SK-N-SH (cell line): ENCODE measurements at regions not wholly inside any gene's neighbourhood (a gene's known extent, or its start where the extent isn't known, plus 50 kb on each side); places are given as distances from the start of the nearest gene placed in this dataset.

ENCODE experiments used
- CTCF ChIA-PET: fragments of 300-600, 350-600 bp; formaldehyde crosslinking; extraction: SDS; loops from one replicate; lab custom pipeline; 2021; lab: Yijun Ruan, JAX
- POLR2A ChIA-PET: fragments of 350-600 bp; sonication (Branson Sonifier 250); formaldehyde crosslinking; extraction: SDS; loops from one replicate; lab custom pipeline; 2020; ENCODE audit warnings: antibody characterized with exemption, inconsistent platforms; lab: Yijun Ruan, JAX
- DNase-seq: peaks from one replicate; pipeline ENCODE4 v3.0.0; 2012
- H2AFZ ChIP-seq: fragments of 200-600 bp; sonication (generic); 2 replicates; pipeline ENCODE4 v1.8.1; 2016; ENCODE audit warnings: antibody characterized with exemption, mild to moderate bottlenecking, low read depth
- H3F3A ChIP-seq: fragments of 200-600 bp; sonication (generic); replicated peaks from 2 replicates; pipeline ENCODE3; 2016; ENCODE audit warnings: antibody characterized with exemption, mild to moderate bottlenecking; ENCODE audit not compliant: insufficient read depth
- H3K27ac ChIP-seq, 2 experiments: fragments of 200-500 bp in 1 of 2; fragments of 200-600 bp in 1 of 2; sonication (Bioruptor generic) in 1 of 2; sonication (generic), shearing (Covaris generic) in 1 of 2; 2 replicates each; pipeline versions ENCODE4 v1.5.1 to v1.6.1; 2014 to 2016; ENCODE audit warnings: low read depth in 2 of 2, inconsistent platforms in 1 of 2, low read length in 1 of 2, mild to moderate bottlenecking in 1 of 2, mixed read lengths in 1 of 2
- H3K27me3 ChIP-seq: fragments of 200-600 bp; sonication (generic), shearing (Covaris generic); 2 replicates; pipeline ENCODE4 v1.6.1; 2016; ENCODE audit warnings: mixed run types; ENCODE audit not compliant: insufficient read depth
- H3K36me3 ChIP-seq, 2 experiments: fragments of 200-500 bp in 1 of 2; fragments of 200-600 bp in 1 of 2; sonication (Bioruptor generic) in 1 of 2; sonication (generic) in 1 of 2; replicated peaks in 1 of 2; 2 replicates each; pipeline versions ENCODE3 to v1.5.1; 2014 to 2016; ENCODE audit warnings: low read length in 1 of 2, mild to moderate bottlenecking in 1 of 2; ENCODE audit not compliant: insufficient read depth in 2 of 2, control insufficient read depth in 1 of 2
- H3K4me1 ChIP-seq, 2 experiments: fragments of 200-500 bp in 1 of 2; fragments of 200-600 bp in 1 of 2; sonication (Bioruptor generic) in 1 of 2; sonication (generic), shearing (Covaris generic) in 1 of 2; 2 replicates each; pipeline versions ENCODE4 v1.5.1 to v1.6.1; 2014 to 2016; ENCODE audit warnings: low read depth in 1 of 2, low read length in 1 of 2, mixed run types in 1 of 2; ENCODE audit not compliant: insufficient read depth in 2 of 2, control insufficient read depth in 1 of 2
- H3K4me2 ChIP-seq: fragments of 200-600 bp; sonication (generic), shearing (Covaris generic); 2 replicates; pipeline ENCODE4 v1.6.1; 2017; ENCODE audit warnings: mixed run types
- H3K4me3 ChIP-seq, 2 experiments: fragments of 200-500 bp in 1 of 2; fragments of 200-600 bp in 1 of 2; sonication (Bioruptor generic) in 1 of 2; sonication (generic), shearing (Covaris generic) in 1 of 2; 2 replicates each; pipeline versions ENCODE4 v1.5.1 to v1.8.1; 2014 to 2016; ENCODE audit warnings: low read depth in 2 of 2, inconsistent platforms in 1 of 2, low read length in 1 of 2, mild to moderate bottlenecking in 1 of 2, mixed read lengths in 1 of 2, moderate library complexity in 1 of 2
- H3K79me2 ChIP-seq: fragments of 200-600 bp; sonication (generic); 2 replicates; pipeline ENCODE4 v1.8.1; 2017; ENCODE audit warnings: mild to moderate bottlenecking; ENCODE audit not compliant: insufficient read depth
- H3K9ac ChIP-seq: fragments of 200-600 bp; sonication (generic); 2 replicates; pipeline ENCODE4 v1.6.1; 2017; ENCODE audit warnings: mixed run types
- H3K9me2 ChIP-seq: fragments of 200-600 bp; sonication (generic); 2 replicates; pipeline ENCODE4 v1.6.1; 2017; ENCODE audit warnings: mixed run types
- H3K9me3 ChIP-seq: fragments of 200-600 bp; sonication (generic); 2 replicates; pipeline ENCODE4 v1.6.1; 2017; ENCODE audit warnings: mixed run types, mild to moderate bottlenecking, moderate library complexity
- H4K20me1 ChIP-seq: fragments of 200-600 bp; sonication (generic); 2 replicates; pipeline ENCODE4 v1.6.1; 2017; ENCODE audit warnings: mild to moderate bottlenecking, mixed run types; ENCODE audit not compliant: insufficient read depth
- CHD2 ChIP-seq: fragments of 150-350 bp; IDR thresholded peaks from 2 replicates; pipeline ENCODE4 v1.6.1; 2018; ENCODE audit warnings: low read length; ENCODE audit not compliant: partially characterized antibody
- ELF1 ChIP-seq: IDR thresholded peaks from 2 replicates; pipeline ENCODE4 v1.4.0; 2012
- EP300 ChIP-seq, 2 experiments: IDR thresholded peaks; 2 replicates each; pipeline versions ENCODE4 v1.4.0 to v1.6.1; 2012; ENCODE audit warnings: borderline replicate concordance in 1 of 2, low read depth in 1 of 2, low read length in 1 of 2
- FOSL2 ChIP-seq: IDR thresholded peaks from 2 replicates; pipeline ENCODE4 v1.4.0; 2012; ENCODE audit warnings: low read depth, mild to moderate bottlenecking, moderate library complexity, borderline replicate concordance
- FOXJ3 ChIP-seq: sonication (generic); formaldehyde crosslinking; IDR thresholded peaks from 2 replicates; pipeline ENCODE4 v1.5.1; 2020; ENCODE audit warnings: mild to moderate bottlenecking, missing genetic modification reagents
- JUND ChIP-seq: IDR thresholded peaks from 2 replicates; pipeline ENCODE4 v1.4.0; 2012
- MXI1 ChIP-seq: IDR thresholded peaks from 2 replicates; pipeline ENCODE4 v1.6.1; 2012; ENCODE audit warnings: mild to moderate bottlenecking, low read depth, low read length, improper control_type of control experiment
- NRF1 ChIP-seq: IDR thresholded peaks from 2 replicates; pipeline ENCODE4 v1.6.1; 2012; ENCODE audit warnings: low read depth, mild to moderate bottlenecking, low read length
- POLR2AphosphoS5 ChIP-seq: IDR thresholded peaks from 2 replicates; pipeline ENCODE4 v1.6.1; 2012; ENCODE audit warnings: low read depth, low read length
- RAD21 ChIP-seq: IDR thresholded peaks from 2 replicates; pipeline ENCODE4 v1.6.1; 2012; ENCODE audit warnings: mild to moderate bottlenecking, low read length
- RCOR1 ChIP-seq: fragments of 150-350 bp; IDR thresholded peaks from 2 replicates; pipeline ENCODE4 v1.6.1; 2017; ENCODE audit warnings: antibody characterized with exemption, low read length
- RFX5 ChIP-seq: IDR thresholded peaks from 2 replicates; pipeline ENCODE4 v1.6.1; 2012; ENCODE audit warnings: mild to moderate bottlenecking, improper control_type of control experiment, low read length
- RXRA ChIP-seq: IDR thresholded peaks from 2 replicates; pipeline ENCODE4 v1.4.0; 2012; ENCODE audit warnings: low read depth, mild to moderate bottlenecking, borderline replicate concordance
- SMC3 ChIP-seq: IDR thresholded peaks from 2 replicates; pipeline ENCODE4 v1.6.1; 2012; ENCODE audit warnings: low read depth, low read length, improper control_type of control experiment
- TAF1 ChIP-seq: IDR thresholded peaks from 2 replicates; pipeline ENCODE4 v1.6.1; 2012; ENCODE audit warnings: low read depth, mild to moderate bottlenecking, low read length, moderate library complexity, borderline replicate concordance
- TCF12 ChIP-seq: IDR thresholded peaks from 2 replicates; pipeline ENCODE4 v1.4.0; 2012
- WGBS: methylation state at CpG from one replicate; pipeline ENCODE4 v1.1.6; 2017; ENCODE audit warnings: low lambda C conversion rate; 5-methylcytosine and 5-hydroxymethylcytosine counted together
- TF ChIP-seq, protein P1 (sequence below): IDR thresholded peaks from 2 replicates; pipeline ENCODE4 v1.4.0; 2012; ENCODE audit warnings: low read depth, borderline replicate concordance
- TF ChIP-seq, protein P2 (sequence below): fragments of 200-600 bp; sonication (generic); IDR thresholded peaks from 2 replicates; pipeline ENCODE4 v1.6.1; 2017; ENCODE audit warnings: antibody characterized with exemption, mild to moderate bottlenecking, moderate library complexity
- TF ChIP-seq, protein P3 (sequence below): IDR thresholded peaks from 2 replicates; pipeline ENCODE4; 2012
- TF ChIP-seq, protein P4 (sequence below): fragments of 150-350 bp; IDR thresholded peaks from 2 replicates; pipeline ENCODE4 v1.6.1; 2017; ENCODE audit warnings: antibody characterized with exemption, low read length, low read depth, borderline replicate concordance

DNA sequence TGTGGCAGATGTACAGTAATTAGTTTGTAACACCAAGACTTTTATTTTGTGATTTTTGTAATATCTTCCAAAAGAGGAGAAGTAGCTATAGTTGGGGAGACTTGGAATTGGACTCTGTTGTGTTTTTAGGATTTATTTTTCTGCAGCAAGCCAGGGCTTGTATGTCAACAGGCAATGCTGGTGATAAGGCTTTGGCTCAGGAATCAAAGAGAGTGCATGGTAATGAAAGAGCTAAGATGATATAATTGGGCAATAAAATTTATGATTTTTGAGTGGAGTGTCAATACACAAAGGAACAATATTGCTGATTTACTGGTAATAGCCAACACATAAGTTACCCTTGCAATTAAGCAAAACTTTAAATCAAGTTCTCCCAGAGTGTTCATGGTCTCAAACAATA, 452.9 kb downstream of the TMEM135 start:
- Histone ChIP-seq H3K79me2 (no peaks in the 10 kb centered on the region), H3K9me3 (no peaks in the 10 kb centered on the region), H3K27me3 (no peaks in the 10 kb centered on the region), H3K9ac (no peak overlapping the region), H2AFZ (no peak overlapping the region), H3K4me1 (no peaks in the 10 kb centered on the region), H3K36me3 (no peaks in the 10 kb centered on the region), H3K9me2 (no peaks in the 10 kb centered on the region), H3K27ac (no peak overlapping the region), H3K4me2 (no peak overlapping the region), H3K4me3 (no peak overlapping the region), H3F3A (no peaks in the 10 kb centered on the region), H4K20me1 (no peaks in the 10 kb centered on the region)
- no peak for DNase-seq
- TF ChIP-seq POLR2AphosphoS5: no peak
- TF ChIP-seq, protein P1, sequence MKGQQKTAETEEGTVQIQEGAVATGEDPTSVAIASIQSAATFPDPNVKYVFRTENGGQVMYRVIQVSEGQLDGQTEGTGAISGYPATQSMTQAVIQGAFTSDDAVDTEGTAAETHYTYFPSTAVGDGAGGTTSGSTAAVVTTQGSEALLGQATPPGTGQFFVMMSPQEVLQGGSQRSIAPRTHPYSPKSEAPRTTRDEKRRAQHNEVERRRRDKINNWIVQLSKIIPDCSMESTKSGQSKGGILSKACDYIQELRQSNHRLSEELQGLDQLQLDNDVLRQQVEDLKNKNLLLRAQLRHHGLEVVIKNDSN: no peak
- TF ChIP-seq TAF1: no peak
- TF ChIP-seq MXI1: no peak
- TF ChIP-seq RCOR1: no peak
- TF ChIP-seq SMC3: no peak
- ChIA-PET CTCF (interaction anchor here (1.0 kb wide), 1 partner anchor 24 kb away, joined by 3 read pairs; no protein-coding TSS in a partner anchor), POLR2A (no interaction called here)

DNA sequence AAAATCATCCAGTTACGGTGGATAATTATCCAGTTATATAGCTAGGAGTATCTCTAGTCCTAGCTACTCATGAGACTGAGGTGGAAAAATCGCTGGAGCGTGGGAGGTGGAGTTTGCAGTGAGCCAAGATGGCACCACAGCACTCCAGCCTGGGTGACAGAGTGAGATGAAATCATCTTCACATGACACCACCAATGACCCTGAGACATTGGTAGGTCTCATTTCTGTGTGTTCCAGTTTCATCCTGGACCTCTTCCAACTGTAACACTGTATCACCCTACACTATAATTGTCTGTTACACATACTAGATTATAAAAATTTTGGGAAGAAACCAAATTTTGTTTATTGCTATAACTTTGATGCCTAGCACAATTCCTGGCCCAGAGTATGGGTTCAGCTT, 446.8 kb downstream of the TMEM135 start:
- Histone ChIP-seq H4K20me1 (no peaks in the 10 kb centered on the region), H3K27me3 (no peaks in the 10 kb centered on the region), H3K4me3 (no peak overlapping the region), H3K4me2 (no peak overlapping the region), H3K4me1 (no peaks in the 10 kb centered on the region), H2AFZ (no peak overlapping the region), H3K9me2 (no peaks in the 10 kb centered on the region), H3K27ac (no peak overlapping the region), H3K79me2 (no peaks in the 10 kb centered on the region), H3K36me3 (no peaks in the 10 kb centered on the region), H3K9me3 (no peaks in the 10 kb centered on the region), H3F3A (no peaks in the 10 kb centered on the region), H3K9ac (no peak overlapping the region)
- WGBS: 29% methylated on average over 3 of the region's 3 CpGs
- ChIA-PET POLR2A (no interaction called here), CTCF (no interaction called here)
- no peak for TF ChIP-seq JUND
- TF ChIP-seq RXRA: no peak
- no peak for TF ChIP-seq FOSL2
- TF ChIP-seq, protein P2, sequence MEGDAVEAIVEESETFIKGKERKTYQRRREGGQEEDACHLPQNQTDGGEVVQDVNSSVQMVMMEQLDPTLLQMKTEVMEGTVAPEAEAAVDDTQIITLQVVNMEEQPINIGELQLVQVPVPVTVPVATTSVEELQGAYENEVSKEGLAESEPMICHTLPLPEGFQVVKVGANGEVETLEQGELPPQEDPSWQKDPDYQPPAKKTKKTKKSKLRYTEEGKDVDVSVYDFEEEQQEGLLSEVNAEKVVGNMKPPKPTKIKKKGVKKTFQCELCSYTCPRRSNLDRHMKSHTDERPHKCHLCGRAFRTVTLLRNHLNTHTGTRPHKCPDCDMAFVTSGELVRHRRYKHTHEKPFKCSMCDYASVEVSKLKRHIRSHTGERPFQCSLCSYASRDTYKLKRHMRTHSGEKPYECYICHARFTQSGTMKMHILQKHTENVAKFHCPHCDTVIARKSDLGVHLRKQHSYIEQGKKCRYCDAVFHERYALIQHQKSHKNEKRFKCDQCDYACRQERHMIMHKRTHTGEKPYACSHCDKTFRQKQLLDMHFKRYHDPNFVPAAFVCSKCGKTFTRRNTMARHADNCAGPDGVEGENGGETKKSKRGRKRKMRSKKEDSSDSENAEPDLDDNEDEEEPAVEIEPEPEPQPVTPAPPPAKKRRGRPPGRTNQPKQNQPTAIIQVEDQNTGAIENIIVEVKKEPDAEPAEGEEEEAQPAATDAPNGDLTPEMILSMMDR: no peak
- TF ChIP-seq TAF1: no peak
- no peak for TF ChIP-seq TCF12
- TF ChIP-seq, protein P1: no peak
- TF ChIP-seq, protein P3, sequence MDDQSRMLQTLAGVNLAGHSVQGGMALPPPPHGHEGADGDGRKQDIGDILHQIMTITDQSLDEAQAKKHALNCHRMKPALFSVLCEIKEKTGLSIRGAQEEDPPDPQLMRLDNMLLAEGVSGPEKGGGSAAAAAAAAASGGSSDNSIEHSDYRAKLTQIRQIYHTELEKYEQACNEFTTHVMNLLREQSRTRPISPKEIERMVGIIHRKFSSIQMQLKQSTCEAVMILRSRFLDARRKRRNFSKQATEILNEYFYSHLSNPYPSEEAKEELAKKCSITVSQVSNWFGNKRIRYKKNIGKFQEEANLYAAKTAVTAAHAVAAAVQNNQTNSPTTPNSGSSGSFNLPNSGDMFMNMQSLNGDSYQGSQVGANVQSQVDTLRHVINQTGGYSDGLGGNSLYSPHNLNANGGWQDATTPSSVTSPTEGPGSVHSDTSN: no peak
- TF ChIP-seq RCOR1: no peak
- TF ChIP-seq EP300 (IDR thresholded peaks at IDR 0.05; ENCODE audit: borderline replicate concordance in 1 of 2, low read depth in 1 of 2, low read length in 1 of 2): no peak
- no peak for TF ChIP-seq RFX5
- TF ChIP-seq RAD21: no peak
- TF ChIP-seq POLR2AphosphoS5: no peak
- no peak for TF ChIP-seq MXI1
- TF ChIP-seq NRF1: no peak
- TF ChIP-seq ELF1: no peak
- TF ChIP-seq FOXJ3 (CRISPR knock-in tag): no peak
- no peak for TF ChIP-seq CHD2
- TF ChIP-seq, protein P4, sequence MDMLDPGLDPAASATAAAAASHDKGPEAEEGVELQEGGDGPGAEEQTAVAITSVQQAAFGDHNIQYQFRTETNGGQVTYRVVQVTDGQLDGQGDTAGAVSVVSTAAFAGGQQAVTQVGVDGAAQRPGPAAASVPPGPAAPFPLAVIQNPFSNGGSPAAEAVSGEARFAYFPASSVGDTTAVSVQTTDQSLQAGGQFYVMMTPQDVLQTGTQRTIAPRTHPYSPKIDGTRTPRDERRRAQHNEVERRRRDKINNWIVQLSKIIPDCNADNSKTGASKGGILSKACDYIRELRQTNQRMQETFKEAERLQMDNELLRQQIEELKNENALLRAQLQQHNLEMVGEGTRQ: no peak
- no peak for DNase-seq
